IMR-90 (cell line): ENCODE measurements at regions not wholly inside any gene's neighbourhood (a gene's known extent, or its start where the extent isn't known, plus 50 kb on each side); places are given as distances from the start of the nearest gene placed in this dataset.

ENCODE experiments used
- CHD1 ChIP-seq: IDR thresholded peaks from 2 replicates; pipeline ENCODE4 v1.6.1; 2012; ENCODE audit warnings: low read depth, low read length, improper control_type of control experiment
- CTCF ChIP-seq: conservative IDR thresholded peaks from 2 replicates; pipeline ENCODE4 v1.5.1; 2012; ENCODE audit warnings: mild to moderate bottlenecking, low read depth, low read length, improper control_type of control experiment
- MXI1 ChIP-seq: IDR thresholded peaks from 2 replicates; pipeline ENCODE4 v1.6.1; 2012; ENCODE audit warnings: low read depth, mild to moderate bottlenecking, low read length, moderate library complexity, borderline replicate concordance
- RAD21 ChIP-seq: IDR thresholded peaks from 2 replicates; pipeline ENCODE4 v1.6.1; 2012; ENCODE audit warnings: low read length, improper control_type of control experiment

- TF ChIP-seq CTCF (no peak), CHD1 (no peak), MXI1 (no peak), RAD21 (no peak)
Measured at GRCh38 chr14:100467046-100467750, 120.0 kb downstream of the BEGAIN start.
